Mesodermal cell (in vitro differentiated cells): ENCODE measurements at regions not wholly inside any gene's neighbourhood (a gene's known extent, or its start where the extent isn't known, plus 50 kb on each side); places are given as distances from the start of the nearest gene placed in this dataset.

Experiments used
- H3K27ac ChIP-seq: 2 replicates; pipeline ENCODE4 v1.7.0; 2013; ENCODE audit warnings: mild to moderate bottlenecking, low read depth, low read length, moderate library complexity; ENCODE audit not compliant: severe bottlenecking
- H3K36me3 ChIP-seq: 2 replicates; pipeline ENCODE4 v1.7.1; 2013; ENCODE audit warnings: mild to moderate bottlenecking, low read length, moderate library complexity; ENCODE audit not compliant: control insufficient read depth, insufficient read depth
- H3K4me1 ChIP-seq: one replicate; pipeline ENCODE4 v1.7.1; 2013; ENCODE audit warnings: mild to moderate bottlenecking, low read length; ENCODE audit not compliant: insufficient read depth, control insufficient read depth, poor library complexity, severe bottlenecking
- H3K4me3 ChIP-seq: 2 replicates; pipeline ENCODE4 v1.7.0; 2013; ENCODE audit warnings: low read length, control low read depth, mild to moderate bottlenecking; ENCODE audit not compliant: insufficient read depth, poor library complexity, severe bottlenecking; ENCODE audit errors: extremely low read depth
- H3K9me3 ChIP-seq: 2 replicates; pipeline ENCODE4 v1.7.1; 2013; ENCODE audit warnings: mild to moderate bottlenecking, low read length, moderate library complexity; ENCODE audit not compliant: control insufficient read depth
- WGBS, 2 experiments: methylation state at CpG; one replicate each; pipeline ENCODE4 v1.1.5; 2013; ENCODE audit warnings: missing lambda C conversion rate in 2 of 2; ENCODE audit not compliant: insufficient coverage in 2 of 2; 5-methylcytosine and 5-hydroxymethylcytosine counted together

GRCh38 chr21:43277481-43278351 lies 108.9 kb downstream of the CRYAA start:
- no peaks in the 10 kb centered on the region for H3K4me1 ChIP-seq
- WGBS, 2 experiments = 55 to 66% methylated on average over 25 to 28 of the region's 30 CpGs
- H3K36me3 ChIP-seq = no peaks in the 10 kb centered on the region
- H3K9me3 ChIP-seq = no peaks in the 10 kb centered on the region
- H3K27ac ChIP-seq = no peak overlapping the region
- no peak overlapping the region for H3K4me3 ChIP-seq

DNA sequence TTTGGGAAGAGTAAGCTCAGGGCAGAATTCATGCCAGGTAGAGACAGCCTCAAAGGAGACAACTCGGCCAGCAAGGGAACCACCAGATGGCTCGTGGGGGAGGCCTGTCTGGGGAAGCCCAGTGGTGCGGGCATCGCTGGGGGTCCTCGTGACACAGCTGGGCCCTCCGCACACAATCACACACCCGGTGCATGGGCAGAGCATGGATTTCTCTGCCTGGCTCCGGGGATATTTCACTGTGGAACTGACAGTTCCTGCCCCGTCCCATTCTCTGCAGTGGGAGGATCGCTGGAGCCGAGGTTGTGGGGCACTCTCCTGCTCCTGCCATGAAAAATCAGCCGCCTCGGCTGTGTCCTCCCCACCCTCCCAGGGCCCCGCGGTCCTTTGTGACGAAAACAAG lies 108.0 kb downstream of the CRYAA start:
- WGBS, 2 experiments = 78 to 92% methylated on average over 8 to 14 of the region's 16 CpGs
- Histone ChIP-seq H3K36me3 (no peaks in the 10 kb centered on the region), H3K4me1 (no peaks in the 10 kb centered on the region), H3K9me3 (no peaks in the 10 kb centered on the region), H3K4me3 (no peak overlapping the region), H3K27ac (no peak overlapping the region)

DNA sequence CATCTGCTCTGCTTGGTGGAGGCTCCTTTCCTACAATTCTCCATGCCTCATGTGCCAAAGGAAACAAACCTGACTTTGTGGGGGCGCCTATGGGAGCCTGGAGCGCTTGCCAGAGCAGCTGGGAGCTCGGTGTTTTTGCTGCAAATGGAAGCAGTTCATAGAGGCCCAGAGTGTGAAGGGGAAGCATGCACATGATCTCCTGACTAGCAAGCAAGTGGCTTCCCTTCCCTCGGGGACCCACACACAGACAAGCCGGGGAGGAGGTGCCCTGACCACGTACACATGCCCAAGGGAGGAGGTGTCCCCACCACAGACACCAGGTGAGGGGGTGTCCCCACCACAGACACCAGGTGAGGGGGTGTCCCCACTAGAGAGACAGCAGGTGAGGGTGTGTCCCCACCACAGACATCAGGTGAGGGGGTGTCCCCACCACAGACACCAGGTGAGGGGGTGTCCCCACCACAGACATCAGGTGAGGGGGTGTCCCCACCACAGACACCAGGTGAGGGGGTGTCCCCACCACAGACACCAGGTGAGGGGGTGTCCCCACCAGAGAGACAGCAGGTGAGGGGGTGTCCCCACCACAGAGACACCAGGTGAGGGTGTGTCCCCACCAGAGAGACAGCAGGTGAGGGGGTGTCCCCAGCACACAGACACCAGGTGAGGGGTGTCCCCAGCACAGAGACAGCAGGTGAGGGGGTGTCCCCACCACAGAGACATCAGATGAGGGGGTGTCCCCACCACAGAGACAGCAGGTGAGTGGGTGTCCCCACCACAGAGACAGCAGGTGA lies 106.8 kb downstream of the CRYAA start:
- H3K4me1 ChIP-seq = no peaks in the 10 kb centered on the region
- H3K9me3 ChIP-seq = no peaks in the 10 kb centered on the region
- no peak overlapping the region for H3K4me3 ChIP-seq
- H3K27ac ChIP-seq = no peak overlapping the region
- no peaks in the 10 kb centered on the region for H3K36me3 ChIP-seq
- 81 to 87% methylated on average over 3 to 6 of the region's 6 CpGs for WGBS, 2 experiments

- no peaks in the 10 kb centered on the region for H3K9me3 ChIP-seq
- no peak overlapping the region for H3K4me3 ChIP-seq
- H3K4me1 ChIP-seq = no peaks in the 10 kb centered on the region
- no peak overlapping the region for H3K27ac ChIP-seq
- WGBS, 2 experiments = 83 to 85% methylated on average over 4 of the region's 6 CpGs
- H3K36me3 ChIP-seq = no peaks in the 10 kb centered on the region
Observed at GRCh38 chr21:43274946-43275310, 106.1 kb downstream of the CRYAA start.

GRCh38 chr21:43274022-43274945 lies 105.5 kb downstream of the CRYAA start:
- H3K9me3 ChIP-seq = no peaks in the 10 kb centered on the region
- H3K4me1 ChIP-seq = no peaks in the 10 kb centered on the region
- no peaks in the 10 kb centered on the region for H3K36me3 ChIP-seq
- H3K4me3 ChIP-seq = no peak overlapping the region
- 96% methylated on average over 14 to 18 of the region's 21 CpGs for WGBS, 2 experiments
- no peak overlapping the region for H3K27ac ChIP-seq

DNA sequence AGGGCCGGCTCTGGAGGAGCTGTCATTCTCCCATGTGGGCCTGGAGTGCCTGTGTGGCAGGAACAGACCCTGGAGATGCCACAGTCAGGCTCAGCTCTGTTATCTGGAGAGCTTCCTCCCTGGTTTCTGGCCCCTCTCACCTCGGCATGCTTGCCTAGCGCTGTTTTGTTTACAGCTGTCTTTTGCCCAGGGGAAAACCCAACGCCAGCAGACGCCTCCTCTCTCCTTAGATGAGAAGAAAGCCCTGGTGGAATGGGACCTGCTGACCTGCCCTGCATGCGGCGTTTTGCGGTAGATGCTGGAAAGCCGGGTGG lies 104.9 kb downstream of the CRYAA start:
- no peak overlapping the region for H3K27ac ChIP-seq
- H3K36me3 ChIP-seq = no peaks in the 10 kb centered on the region
- no peaks in the 10 kb centered on the region for H3K4me1 ChIP-seq
- H3K4me3 ChIP-seq = no peak overlapping the region
- H3K9me3 ChIP-seq = no peaks in the 10 kb centered on the region
- WGBS, 2 experiments = 74 to 79% methylated on average over 7 to 8 of the region's 9 CpGs

- Histone ChIP-seq H3K36me3 (no peaks in the 10 kb centered on the region), H3K9me3 (no peaks in the 10 kb centered on the region), H3K4me1 (no peaks in the 10 kb centered on the region), H3K27ac (no peak overlapping the region), H3K4me3 (no peak overlapping the region)
- 95% methylated on average over 22 of the region's 22 CpGs for WGBS, 2 experiments
Observed at GRCh38 chr21:43273016-43273707, 104.4 kb downstream of the CRYAA start.

- H3K4me3 ChIP-seq = no peak overlapping the region
- no peaks in the 10 kb centered on the region for H3K4me1 ChIP-seq
- H3K9me3 ChIP-seq = no peaks in the 10 kb centered on the region
- H3K36me3 ChIP-seq = no peaks in the 10 kb centered on the region
- H3K27ac ChIP-seq = no peak overlapping the region
- 89 to 91% methylated on average over 8 of the region's 8 CpGs for WGBS, 2 experiments
Observed at GRCh38 chr21:43272591-43272990, 103.8 kb downstream of the CRYAA start.

DNA sequence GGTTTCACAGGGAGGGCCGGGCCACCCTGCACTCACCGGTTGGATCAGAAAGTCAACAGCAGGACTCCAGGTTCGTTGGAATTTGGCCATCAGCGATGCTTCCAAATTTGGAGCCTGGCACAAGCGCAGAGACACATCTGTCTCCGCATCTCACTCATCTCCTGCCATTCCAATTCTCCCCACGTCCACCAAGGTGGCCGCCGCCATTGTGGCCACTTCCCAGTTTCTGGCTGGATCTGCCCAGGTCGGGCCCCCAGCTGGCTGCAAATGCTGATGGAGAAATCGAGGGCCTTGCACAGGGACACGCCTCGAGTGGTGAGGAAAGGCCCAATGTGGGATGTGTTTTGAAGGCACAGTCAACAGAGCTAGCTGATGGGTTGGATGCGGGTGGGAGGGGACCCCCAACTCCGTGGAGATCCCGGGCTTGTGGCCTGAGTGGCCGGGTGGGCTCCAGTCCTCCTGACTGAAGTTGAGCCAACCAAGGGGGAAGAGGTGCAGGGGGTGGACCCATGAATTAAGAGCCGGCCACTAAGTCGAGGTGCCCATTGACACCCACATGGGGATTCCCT lies 102.7 kb downstream of the CRYAA start:
- Histone ChIP-seq H3K4me3 (no peak overlapping the region), H3K27ac (no peak overlapping the region), H3K9me3 (no peaks in the 10 kb centered on the region), H3K36me3 (no peaks in the 10 kb centered on the region), H3K4me1 (no peaks in the 10 kb centered on the region)
- WGBS, 2 experiments = 95 to 96% methylated on average over 17 of the region's 19 CpGs

- no peaks in the 10 kb centered on the region for H3K4me1 ChIP-seq
- no peaks in the 10 kb centered on the region for H3K36me3 ChIP-seq
- no peak overlapping the region for H3K27ac ChIP-seq
- H3K4me3 ChIP-seq = no peak overlapping the region
- no peaks in the 10 kb centered on the region for H3K9me3 ChIP-seq
- WGBS, 2 experiments = 87 to 93% methylated on average over 12 to 20 of the region's 20 CpGs
Observed at GRCh38 chr21:43270800-43271301, 102.0 kb downstream of the CRYAA start.
